HG03108 (cell line): ENCODE measurements at regions not wholly inside any gene's neighbourhood (a gene's known extent, or its start where the extent isn't known, plus 50 kb on each side); places are given as distances from the start of the nearest gene placed in this dataset.

Source experiments
- ATAC-seq: cut with Tn5 transposase; IDR thresholded peaks from one replicate; pipeline ENCODE4 v1.9.1; 2021; ENCODE audit warnings: moderate library complexity; ENCODE audit not compliant: unreplicated experiment

GRCh38 chr13:76715075-76715474, 171.1 kb downstream of the KCTD12 start:
- ATAC-seq: no peak

GRCh38 chr13:76713280-76713679, 172.9 kb downstream of the KCTD12 start:
- ATAC-seq: no peak

- ATAC-seq: no peak
Observed at GRCh38 chr13:76711550-76712182, 174.5 kb downstream of the KCTD12 start.

GRCh38 chr13:76709851-76710250, 176.4 kb downstream of the KCTD12 start:
- ATAC-seq: no peak

- no peak for ATAC-seq
Observed at GRCh38 chr13:76708138-76708688, 178.0 kb downstream of the KCTD12 start.

- ATAC-seq: no peak
Observed at GRCh38 chr13:76707360-76707759, 178.8 kb downstream of the KCTD12 start.

- ATAC-seq: no peak
Observed at GRCh38 chr13:76703621-76704288, 182.4 kb downstream of the KCTD12 start.

- ATAC-seq: no peak
Observed at GRCh38 chr13:76703216-76703615, 183.0 kb downstream of the KCTD12 start.

- ATAC-seq: no peak
Observed at GRCh38 chr13:76697288-76697687, 188.9 kb downstream of the KCTD12 start.

GRCh38 chr13:76696370-76696769, 189.8 kb downstream of the KCTD12 start:
- no peak for ATAC-seq

GRCh38 chr13:76693086-76693485, 193.1 kb downstream of the KCTD12 start:
- ATAC-seq: no peak

GRCh38 chr13:76692346-76692745, 193.9 kb downstream of the KCTD12 start:
- no peak for ATAC-seq

- no peak for ATAC-seq
Observed at GRCh38 chr13:76690611-76691010, 195.6 kb downstream of the KCTD12 start.

- no peak for ATAC-seq
Observed at GRCh38 chr13:76687467-76687866, 198.7 kb downstream of the KCTD12 start.

- ATAC-seq: no peak
Observed at GRCh38 chr13:76685938-76686337, 200.3 kb downstream of the KCTD12 start.

- no peak for ATAC-seq
Observed at GRCh38 chr13:76684336-76684735, 201.9 kb downstream of the KCTD12 start.

GRCh38 chr13:76683854-76684253, 202.4 kb downstream of the KCTD12 start:
- ATAC-seq: no peak

GRCh38 chr13:76683168-76683567, 203.0 kb downstream of the KCTD12 start:
- ATAC-seq: no peak

GRCh38 chr13:76680112-76680511, 206.1 kb downstream of the KCTD12 start:
- no peak for ATAC-seq

GRCh38 chr13:76677043-76677442, 209.2 kb downstream of the KCTD12 start:
- ATAC-seq: no peak

GRCh38 chr13:76672420-76672819, 213.8 kb downstream of the KCTD12 start:
- no peak for ATAC-seq

- ATAC-seq: no peak
Observed at GRCh38 chr13:76668716-76669115, 217.5 kb downstream of the KCTD12 start.
